ENCODE measurements at regions not wholly inside any gene's neighbourhood (a gene's known extent, or its start where the extent isn't known, plus 50 kb on each side); places are given as distances from the start of the nearest gene placed in this dataset.

DNA sequence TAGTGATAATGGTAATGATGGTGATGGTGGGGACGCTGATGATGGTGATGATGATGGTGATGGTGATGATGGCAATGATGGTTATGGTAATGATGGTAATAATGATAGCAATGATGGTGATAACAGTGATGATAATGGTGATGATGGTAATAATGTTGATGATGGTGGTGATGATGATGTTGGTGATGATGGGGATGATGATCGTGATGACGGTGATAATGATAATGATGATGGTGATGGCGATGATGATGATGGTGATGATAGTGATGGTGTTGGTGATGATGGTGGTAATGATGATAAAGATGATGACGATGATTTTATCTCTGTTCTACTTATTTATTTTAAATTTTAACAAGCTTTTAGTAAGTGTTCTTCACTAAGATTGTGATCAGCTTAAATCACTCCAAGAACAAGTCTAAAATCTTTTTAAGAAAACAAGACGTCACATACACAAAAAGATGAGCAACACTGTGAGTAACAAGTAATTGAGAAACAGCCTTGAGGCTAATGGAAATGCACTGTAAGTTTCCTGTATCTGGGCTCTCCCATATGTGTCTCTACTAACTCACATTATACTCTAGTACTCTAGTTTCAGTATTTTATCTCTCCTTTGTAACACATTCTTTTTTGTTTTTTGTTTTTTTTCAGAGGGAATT lies 480.2 kb upstream of the PRKX start:
- TF ChIP-seq SP1 (IDR thresholded peaks at IDR 0.05): no peak
- TF ChIP-seq, protein P1, sequence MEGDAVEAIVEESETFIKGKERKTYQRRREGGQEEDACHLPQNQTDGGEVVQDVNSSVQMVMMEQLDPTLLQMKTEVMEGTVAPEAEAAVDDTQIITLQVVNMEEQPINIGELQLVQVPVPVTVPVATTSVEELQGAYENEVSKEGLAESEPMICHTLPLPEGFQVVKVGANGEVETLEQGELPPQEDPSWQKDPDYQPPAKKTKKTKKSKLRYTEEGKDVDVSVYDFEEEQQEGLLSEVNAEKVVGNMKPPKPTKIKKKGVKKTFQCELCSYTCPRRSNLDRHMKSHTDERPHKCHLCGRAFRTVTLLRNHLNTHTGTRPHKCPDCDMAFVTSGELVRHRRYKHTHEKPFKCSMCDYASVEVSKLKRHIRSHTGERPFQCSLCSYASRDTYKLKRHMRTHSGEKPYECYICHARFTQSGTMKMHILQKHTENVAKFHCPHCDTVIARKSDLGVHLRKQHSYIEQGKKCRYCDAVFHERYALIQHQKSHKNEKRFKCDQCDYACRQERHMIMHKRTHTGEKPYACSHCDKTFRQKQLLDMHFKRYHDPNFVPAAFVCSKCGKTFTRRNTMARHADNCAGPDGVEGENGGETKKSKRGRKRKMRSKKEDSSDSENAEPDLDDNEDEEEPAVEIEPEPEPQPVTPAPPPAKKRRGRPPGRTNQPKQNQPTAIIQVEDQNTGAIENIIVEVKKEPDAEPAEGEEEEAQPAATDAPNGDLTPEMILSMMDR (IDR thresholded peaks at IDR 0.05; ENCODE audit: low read depth, low read length, missing input control): no peak
- TF ChIP-seq YY1 (IDR thresholded peaks at IDR 0.05): no peak
- TF ChIP-seq, protein P2, sequence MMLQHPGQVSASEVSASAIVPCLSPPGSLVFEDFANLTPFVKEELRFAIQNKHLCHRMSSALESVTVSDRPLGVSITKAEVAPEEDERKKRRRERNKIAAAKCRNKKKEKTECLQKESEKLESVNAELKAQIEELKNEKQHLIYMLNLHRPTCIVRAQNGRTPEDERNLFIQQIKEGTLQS (IDR thresholded peaks at IDR 0.05): no peak
- TF ChIP-seq TAF1 (conservative IDR thresholded peaks at IDR 0.05): no peak
- no peak for TF ChIP-seq HNF4A (conservative IDR thresholded peaks at IDR 0.05)
- TF ChIP-seq, protein P3, sequence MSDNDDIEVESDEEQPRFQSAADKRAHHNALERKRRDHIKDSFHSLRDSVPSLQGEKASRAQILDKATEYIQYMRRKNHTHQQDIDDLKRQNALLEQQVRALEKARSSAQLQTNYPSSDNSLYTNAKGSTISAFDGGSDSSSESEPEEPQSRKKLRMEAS (IDR thresholded peaks at IDR 0.05): no peak
- no peak for TF ChIP-seq GABPA (IDR thresholded peaks at IDR 0.05 in 1 of 2, conservative IDR thresholded peaks at IDR 0.05 in 1 of 2)
- no peak for TF ChIP-seq RAD21 (IDR thresholded peaks at IDR 0.05)
- TF ChIP-seq HNF4G (IDR thresholded peaks at IDR 0.05): no peak
- TF ChIP-seq RXRA (IDR thresholded peaks at IDR 0.05): no peak
- TF ChIP-seq, protein P4, sequence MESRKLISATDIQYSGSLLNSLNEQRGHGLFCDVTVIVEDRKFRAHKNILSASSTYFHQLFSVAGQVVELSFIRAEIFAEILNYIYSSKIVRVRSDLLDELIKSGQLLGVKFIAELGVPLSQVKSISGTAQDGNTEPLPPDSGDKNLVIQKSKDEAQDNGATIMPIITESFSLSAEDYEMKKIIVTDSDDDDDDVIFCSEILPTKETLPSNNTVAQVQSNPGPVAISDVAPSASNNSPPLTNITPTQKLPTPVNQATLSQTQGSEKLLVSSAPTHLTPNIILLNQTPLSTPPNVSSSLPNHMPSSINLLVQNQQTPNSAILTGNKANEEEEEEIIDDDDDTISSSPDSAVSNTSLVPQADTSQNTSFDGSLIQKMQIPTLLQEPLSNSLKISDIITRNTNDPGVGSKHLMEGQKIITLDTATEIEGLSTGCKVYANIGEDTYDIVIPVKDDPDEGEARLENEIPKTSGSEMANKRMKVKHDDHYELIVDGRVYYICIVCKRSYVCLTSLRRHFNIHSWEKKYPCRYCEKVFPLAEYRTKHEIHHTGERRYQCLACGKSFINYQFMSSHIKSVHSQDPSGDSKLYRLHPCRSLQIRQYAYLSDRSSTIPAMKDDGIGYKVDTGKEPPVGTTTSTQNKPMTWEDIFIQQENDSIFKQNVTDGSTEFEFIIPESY (IDR thresholded peaks at IDR 0.05): no peak

All from liver (tissue), 3 donors.